ENCODE measurements at regions not wholly inside any gene's neighbourhood (a gene's known extent, or its start where the extent isn't known, plus 50 kb on each side); places are given as distances from the start of the nearest gene placed in this dataset.

DNA sequence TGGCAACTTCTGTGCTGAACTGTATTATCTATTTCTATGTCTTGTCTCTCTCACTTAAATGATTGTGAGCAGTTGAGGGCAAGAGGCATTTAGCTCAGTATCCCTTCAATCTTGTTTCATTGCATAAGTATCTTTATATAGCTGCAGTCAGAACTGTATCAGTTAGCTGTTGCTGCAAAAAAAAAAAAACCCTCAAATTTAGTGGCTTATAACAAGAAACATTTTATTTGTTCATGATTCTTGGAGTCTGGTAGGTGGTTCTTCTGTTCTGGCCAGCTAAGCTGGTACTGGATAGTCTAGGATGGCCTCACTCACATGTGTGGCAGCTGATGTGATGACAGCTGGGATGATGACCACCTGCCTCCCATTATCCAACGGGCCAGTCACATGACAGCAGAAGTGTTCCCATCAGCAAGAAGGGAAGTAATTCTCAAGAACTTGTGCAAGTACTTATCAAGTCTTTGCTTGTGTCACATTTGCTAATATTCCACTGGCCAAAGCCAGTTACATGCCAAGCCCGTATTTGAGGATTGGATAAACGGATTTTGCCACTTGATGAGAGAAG lies 67.8 kb downstream of the SLC4A3 start:
- TF ChIP-seq CTCF (IDR thresholded peaks at IDR 0.05) (no peak), POLR2A (IDR thresholded peaks at IDR 0.05) (no peak)

Data from body of pancreas (tissue), 4 donors.